ENCODE measurements at regions not wholly inside any gene's neighbourhood (a gene's known extent, or its start where the extent isn't known, plus 50 kb on each side); places are given as distances from the start of the nearest gene placed in this dataset.

GRCh38 chr16:86122681-86123342 is 223.8 kb downstream of the IRF8 start:
- TF ChIP-seq CEBPB (IDR thresholded peaks at IDR 0.05; ENCODE audit: low read depth) (no peak), POLR2AphosphoS5 (IDR thresholded peaks at IDR 0.05; ENCODE audit: low read depth, low read length) (no peak), POLR2A (IDR thresholded peaks at IDR 0.05; ENCODE audit: borderline replicate concordance, extremely low read depth, insufficient read depth, insufficient read length) (no peak), ZFX (IDR thresholded peaks at IDR 0.05) (no peak), EGR1 (IDR thresholded peaks at IDR 0.05; ENCODE audit: low read depth) (no peak), EZH2 (IDR thresholded peaks at IDR 0.05) (no peak), SP1 (IDR thresholded peaks at IDR 0.05; ENCODE audit: low read depth) (no peak), SRF (IDR thresholded peaks at IDR 0.05; ENCODE audit: low read depth) (no peak), RAD21 (IDR thresholded peaks at IDR 0.05; ENCODE audit: low read depth) (no peak), EZH2phosphoT487 (IDR thresholded peaks at IDR 0.05; ENCODE audit: borderline replicate concordance) (no peak)
- TF ChIP-seq, protein P1, sequence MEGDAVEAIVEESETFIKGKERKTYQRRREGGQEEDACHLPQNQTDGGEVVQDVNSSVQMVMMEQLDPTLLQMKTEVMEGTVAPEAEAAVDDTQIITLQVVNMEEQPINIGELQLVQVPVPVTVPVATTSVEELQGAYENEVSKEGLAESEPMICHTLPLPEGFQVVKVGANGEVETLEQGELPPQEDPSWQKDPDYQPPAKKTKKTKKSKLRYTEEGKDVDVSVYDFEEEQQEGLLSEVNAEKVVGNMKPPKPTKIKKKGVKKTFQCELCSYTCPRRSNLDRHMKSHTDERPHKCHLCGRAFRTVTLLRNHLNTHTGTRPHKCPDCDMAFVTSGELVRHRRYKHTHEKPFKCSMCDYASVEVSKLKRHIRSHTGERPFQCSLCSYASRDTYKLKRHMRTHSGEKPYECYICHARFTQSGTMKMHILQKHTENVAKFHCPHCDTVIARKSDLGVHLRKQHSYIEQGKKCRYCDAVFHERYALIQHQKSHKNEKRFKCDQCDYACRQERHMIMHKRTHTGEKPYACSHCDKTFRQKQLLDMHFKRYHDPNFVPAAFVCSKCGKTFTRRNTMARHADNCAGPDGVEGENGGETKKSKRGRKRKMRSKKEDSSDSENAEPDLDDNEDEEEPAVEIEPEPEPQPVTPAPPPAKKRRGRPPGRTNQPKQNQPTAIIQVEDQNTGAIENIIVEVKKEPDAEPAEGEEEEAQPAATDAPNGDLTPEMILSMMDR (IDR thresholded peaks at IDR 0.05 in 2 of 3, conservative IDR thresholded peaks at IDR 0.05 in 1 of 3; ENCODE audit: borderline replicate concordance in 1 of 3, insufficient read depth in 1 of 3, low read depth in 2 of 3, low read length in 2 of 3): no peak
- TF ChIP-seq, protein P2, sequence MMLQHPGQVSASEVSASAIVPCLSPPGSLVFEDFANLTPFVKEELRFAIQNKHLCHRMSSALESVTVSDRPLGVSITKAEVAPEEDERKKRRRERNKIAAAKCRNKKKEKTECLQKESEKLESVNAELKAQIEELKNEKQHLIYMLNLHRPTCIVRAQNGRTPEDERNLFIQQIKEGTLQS (IDR thresholded peaks at IDR 0.05): no peak
- TF ChIP-seq, protein P3, sequence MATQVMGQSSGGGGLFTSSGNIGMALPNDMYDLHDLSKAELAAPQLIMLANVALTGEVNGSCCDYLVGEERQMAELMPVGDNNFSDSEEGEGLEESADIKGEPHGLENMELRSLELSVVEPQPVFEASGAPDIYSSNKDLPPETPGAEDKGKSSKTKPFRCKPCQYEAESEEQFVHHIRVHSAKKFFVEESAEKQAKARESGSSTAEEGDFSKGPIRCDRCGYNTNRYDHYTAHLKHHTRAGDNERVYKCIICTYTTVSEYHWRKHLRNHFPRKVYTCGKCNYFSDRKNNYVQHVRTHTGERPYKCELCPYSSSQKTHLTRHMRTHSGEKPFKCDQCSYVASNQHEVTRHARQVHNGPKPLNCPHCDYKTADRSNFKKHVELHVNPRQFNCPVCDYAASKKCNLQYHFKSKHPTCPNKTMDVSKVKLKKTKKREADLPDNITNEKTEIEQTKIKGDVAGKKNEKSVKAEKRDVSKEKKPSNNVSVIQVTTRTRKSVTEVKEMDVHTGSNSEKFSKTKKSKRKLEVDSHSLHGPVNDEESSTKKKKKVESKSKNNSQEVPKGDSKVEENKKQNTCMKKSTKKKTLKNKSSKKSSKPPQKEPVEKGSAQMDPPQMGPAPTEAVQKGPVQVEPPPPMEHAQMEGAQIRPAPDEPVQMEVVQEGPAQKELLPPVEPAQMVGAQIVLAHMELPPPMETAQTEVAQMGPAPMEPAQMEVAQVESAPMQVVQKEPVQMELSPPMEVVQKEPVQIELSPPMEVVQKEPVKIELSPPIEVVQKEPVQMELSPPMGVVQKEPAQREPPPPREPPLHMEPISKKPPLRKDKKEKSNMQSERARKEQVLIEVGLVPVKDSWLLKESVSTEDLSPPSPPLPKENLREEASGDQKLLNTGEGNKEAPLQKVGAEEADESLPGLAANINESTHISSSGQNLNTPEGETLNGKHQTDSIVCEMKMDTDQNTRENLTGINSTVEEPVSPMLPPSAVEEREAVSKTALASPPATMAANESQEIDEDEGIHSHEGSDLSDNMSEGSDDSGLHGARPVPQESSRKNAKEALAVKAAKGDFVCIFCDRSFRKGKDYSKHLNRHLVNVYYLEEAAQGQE (IDR thresholded peaks at IDR 0.05; ENCODE audit: low read depth): no peak
